Breast epithelium (tissue), 4 donors: ENCODE measurements at regions not wholly inside any gene's neighbourhood (a gene's known extent, or its start where the extent isn't known, plus 50 kb on each side); places are given as distances from the start of the nearest gene placed in this dataset.
A peak's percentile ranks its signal among the peaks of the same experiment; 100 is the strongest.

ENCODE experiments used
- DNase-seq, 2 donors: peaks; one replicate each; pipeline ENCODE4 v3.0.0-alpha.2; 2019; ENCODE audit warnings: low spot score in 2 of 2
- H3K27ac ChIP-seq, 2 donors: fragments of 200-600 bp; sonication (generic) in 1 of 2; one replicate each; pipeline ENCODE4 v1.5.1; 2016 to 2019; ENCODE audit warnings: mild to moderate bottlenecking in 1 of 2
- H3K27me3 ChIP-seq, 2 donors: fragments of 200-600 bp; sonication (generic) in 1 of 2; one replicate each; pipeline versions ENCODE4 v1.5.1 to v1.6.0; 2017 to 2019; ENCODE audit warnings: control low read depth in 1 of 2, mild to moderate bottlenecking in 1 of 2
- H3K36me3 ChIP-seq: fragments of 200-600 bp; one replicate; pipeline ENCODE4 v1.5.1; 2019
- H3K4me1 ChIP-seq, 2 donors: fragments of 200-600 bp; sonication (generic); one replicate each; pipeline ENCODE4 v1.5.1; 2016 to 2019; ENCODE audit warnings: control low read depth in 1 of 2
- H3K4me3 ChIP-seq, 3 donors: fragments of 200-600 bp; sonication (generic); 1 replicate in 2 of 3; 2 replicates in 1 of 3; pipeline ENCODE4 v1.5.1; 2016 to 2019; ENCODE audit warnings: mild to moderate bottlenecking in 3 of 3, moderate library complexity in 2 of 3
- H3K9me3 ChIP-seq, 2 donors: fragments of 200-600 bp; sonication (generic) in 1 of 2; one replicate each; pipeline ENCODE4 v1.5.1; 2016 to 2019; ENCODE audit warnings: control low read depth in 1 of 2
- POLR2A ChIP-seq: fragments of 450-650 bp; IDR thresholded peaks from one replicate; pipeline ENCODE4 v1.6.1; 2016; ENCODE audit warnings: antibody characterized with exemption, mild to moderate bottlenecking, moderate library complexity
- POLR2AphosphoS5 ChIP-seq, 3 donors: sonication (generic); formaldehyde crosslinking; IDR thresholded peaks; one replicate each; pipeline ENCODE4 v1.6.1; 2017; ENCODE audit warnings: antibody characterized with exemption in 3 of 3
- intact Hi-C: fragments of 100-400 bp; cut with DNase I; formaldehyde crosslinking; loops from one replicate; pipeline ENCODE4 v1.15.1; 2023; ENCODE audit warnings: low total_unique reads
- TF ChIP-seq, protein P1 (sequence below), 3 donors: fragments of 450-650 bp; IDR thresholded peaks; one replicate each; pipeline ENCODE4 v1.5.1; 2016 to 2017; ENCODE audit warnings: antibody characterized with exemption in 3 of 3, mild to moderate bottlenecking in 3 of 3, moderate library complexity in 3 of 3

DNA sequence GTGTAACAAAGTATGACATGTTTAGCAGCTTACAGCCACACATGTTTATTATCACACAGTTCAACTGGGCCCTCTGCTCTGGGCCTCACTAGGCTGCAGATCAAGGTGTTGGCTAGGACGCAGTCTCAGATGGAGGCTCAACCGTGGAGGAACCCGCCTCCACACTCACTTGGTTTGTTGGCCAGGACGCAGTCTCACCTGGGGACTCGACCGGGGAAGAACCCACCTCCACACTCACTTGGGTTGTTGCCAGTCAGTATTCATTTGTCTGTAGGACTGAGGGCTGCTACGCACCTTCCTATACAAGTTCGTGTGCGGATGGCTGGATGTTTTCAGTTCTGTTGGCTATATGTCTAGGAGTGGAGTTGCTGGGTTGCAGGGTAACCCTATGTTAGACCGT lies 240.7 kb upstream of the CIBAR2 start:
- H3K9me3 ChIP-seq, result no peaks in the 10 kb centered on the region
- TF ChIP-seq POLR2A (no peak), POLR2AphosphoS5 (IDR thresholded peaks at IDR 0.05) (no peak)
- TF ChIP-seq, protein P1, sequence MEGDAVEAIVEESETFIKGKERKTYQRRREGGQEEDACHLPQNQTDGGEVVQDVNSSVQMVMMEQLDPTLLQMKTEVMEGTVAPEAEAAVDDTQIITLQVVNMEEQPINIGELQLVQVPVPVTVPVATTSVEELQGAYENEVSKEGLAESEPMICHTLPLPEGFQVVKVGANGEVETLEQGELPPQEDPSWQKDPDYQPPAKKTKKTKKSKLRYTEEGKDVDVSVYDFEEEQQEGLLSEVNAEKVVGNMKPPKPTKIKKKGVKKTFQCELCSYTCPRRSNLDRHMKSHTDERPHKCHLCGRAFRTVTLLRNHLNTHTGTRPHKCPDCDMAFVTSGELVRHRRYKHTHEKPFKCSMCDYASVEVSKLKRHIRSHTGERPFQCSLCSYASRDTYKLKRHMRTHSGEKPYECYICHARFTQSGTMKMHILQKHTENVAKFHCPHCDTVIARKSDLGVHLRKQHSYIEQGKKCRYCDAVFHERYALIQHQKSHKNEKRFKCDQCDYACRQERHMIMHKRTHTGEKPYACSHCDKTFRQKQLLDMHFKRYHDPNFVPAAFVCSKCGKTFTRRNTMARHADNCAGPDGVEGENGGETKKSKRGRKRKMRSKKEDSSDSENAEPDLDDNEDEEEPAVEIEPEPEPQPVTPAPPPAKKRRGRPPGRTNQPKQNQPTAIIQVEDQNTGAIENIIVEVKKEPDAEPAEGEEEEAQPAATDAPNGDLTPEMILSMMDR (IDR thresholded peaks at IDR 0.05), result no peak
- H3K4me3 ChIP-seq, result no peak overlapping the region
- DNase-seq, result no peak
- no peaks in the 10 kb centered on the region for H3K36me3 ChIP-seq
- H3K4me1 ChIP-seq, result peaks cover 2 to 36% of the 10 kb centered on the region in 2 donors
- peak overlapping the region in 1 of 2 donors; percentile 67 for H3K27ac ChIP-seq
- intact Hi-C loops, result no loop called here
- H3K27me3 ChIP-seq, result no peaks in the 10 kb centered on the region

DNA sequence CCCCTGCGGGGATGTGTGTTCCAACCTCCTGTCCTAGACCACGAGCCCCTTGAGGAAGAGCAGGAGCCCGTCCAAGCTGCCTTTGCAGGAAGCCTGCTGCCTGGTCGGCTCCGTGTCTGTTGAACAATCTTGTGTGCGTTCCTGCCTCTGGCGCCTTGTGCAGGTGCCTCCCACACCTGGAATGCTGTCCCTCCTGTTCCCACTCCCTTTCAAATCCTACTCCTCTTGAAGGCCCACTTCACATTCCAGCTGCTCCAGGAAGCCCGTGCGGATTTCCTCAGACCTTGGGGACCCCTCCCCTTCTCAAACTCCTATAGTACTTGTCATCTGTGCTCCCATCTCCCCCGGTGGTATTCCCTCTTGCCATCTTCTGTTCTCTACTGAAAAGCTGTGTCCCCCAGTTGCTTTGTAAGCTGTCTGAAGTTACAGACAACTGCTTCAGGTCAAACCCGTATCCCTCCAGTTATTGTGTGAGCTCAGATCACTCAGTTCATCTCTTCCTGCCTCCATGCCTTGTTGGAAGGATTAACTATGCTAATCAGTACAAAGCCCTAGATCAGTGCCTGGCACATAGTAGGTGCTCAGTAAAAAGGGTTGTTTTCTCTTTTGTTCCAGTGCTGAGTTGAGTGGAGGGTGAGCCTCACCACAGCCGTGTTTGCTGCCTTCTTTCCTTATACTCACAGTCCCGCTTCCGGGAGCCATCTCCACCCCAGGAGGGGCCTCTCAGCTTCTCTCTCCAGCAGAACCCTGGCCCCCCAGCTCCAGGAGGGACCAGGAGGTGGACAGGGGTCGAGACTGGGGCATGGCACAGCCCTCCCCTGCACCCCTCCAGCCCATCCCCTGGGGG lies 241.8 kb upstream of the CIBAR2 start:
- Histone ChIP-seq H3K36me3 (no peaks in the 10 kb centered on the region), H3K27me3 (no peaks in the 10 kb centered on the region), H3K9me3 (no peaks in the 10 kb centered on the region), H3K27ac (peak overlapping the region; percentile 66 to 73), H3K4me1 (peaks cover 2 to 36% of the 10 kb centered on the region in 2 donors), H3K4me3 (no peak overlapping the region)
- TF ChIP-seq, protein P1 (IDR thresholded peaks at IDR 0.05), result no peak
- TF ChIP-seq POLR2A (no peak), POLR2AphosphoS5 (IDR thresholded peaks at IDR 0.05) (peak; percentile 14 to 67 (median 35))
- DNase-seq, result peak; percentile 86 to 87
- intact Hi-C loops, result no loop called here

DNA sequence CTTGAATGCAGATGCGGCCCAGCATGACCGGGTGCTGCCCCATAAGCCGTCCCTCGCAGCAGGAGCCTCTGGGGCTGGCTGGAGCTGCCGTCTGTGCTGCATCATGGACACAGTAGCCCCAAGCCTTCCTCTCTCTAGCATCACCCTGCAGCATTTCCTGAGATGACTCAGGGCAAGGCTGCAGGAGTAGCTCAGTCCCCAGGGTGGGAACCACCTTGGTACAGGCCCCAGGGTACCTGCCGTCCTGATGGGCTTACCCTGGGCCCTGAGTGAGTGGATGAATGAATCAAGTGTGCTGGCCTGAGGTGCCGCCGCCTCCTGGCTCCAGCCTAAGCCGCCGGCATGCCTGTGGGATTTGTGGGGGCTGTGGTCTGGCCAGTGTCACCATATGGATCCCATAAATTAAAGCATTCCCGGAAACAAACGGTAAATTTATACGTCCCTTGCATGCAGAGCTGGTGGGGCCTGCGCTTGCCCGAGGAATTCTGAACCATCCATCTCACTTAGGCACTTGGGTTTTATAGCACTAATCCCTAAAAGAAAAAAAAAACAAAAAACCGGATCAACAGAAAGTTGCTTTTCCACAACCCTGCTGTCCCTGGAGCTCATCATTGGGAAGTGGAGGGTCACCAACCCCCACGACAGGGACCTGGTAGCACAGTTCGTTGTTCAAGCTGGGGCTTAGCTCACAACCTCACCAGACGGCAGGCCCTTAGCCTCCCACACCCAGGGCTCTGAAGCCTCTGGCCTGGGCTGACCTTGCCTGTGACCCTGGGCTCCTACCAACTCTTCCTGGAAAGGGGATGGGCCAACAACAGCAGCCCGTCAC lies 242.6 kb upstream of the CIBAR2 start:
- intact Hi-C loops, result no loop called here
- no peaks in the 10 kb centered on the region for H3K9me3 ChIP-seq
- no peak for TF ChIP-seq POLR2AphosphoS5 (IDR thresholded peaks at IDR 0.05)
- no peak for TF ChIP-seq POLR2A
- TF ChIP-seq, protein P1 (IDR thresholded peaks at IDR 0.05), result no peak
- H3K4me3 ChIP-seq, result no peak overlapping the region
- H3K27ac ChIP-seq, result peak overlapping the region; percentile 66 to 73
- no peak for DNase-seq
- no peaks in the 10 kb centered on the region for H3K36me3 ChIP-seq
- peaks cover 2 to 35% of the 10 kb centered on the region in 2 donors for H3K4me1 ChIP-seq
- no peaks in the 10 kb centered on the region for H3K27me3 ChIP-seq

DNA sequence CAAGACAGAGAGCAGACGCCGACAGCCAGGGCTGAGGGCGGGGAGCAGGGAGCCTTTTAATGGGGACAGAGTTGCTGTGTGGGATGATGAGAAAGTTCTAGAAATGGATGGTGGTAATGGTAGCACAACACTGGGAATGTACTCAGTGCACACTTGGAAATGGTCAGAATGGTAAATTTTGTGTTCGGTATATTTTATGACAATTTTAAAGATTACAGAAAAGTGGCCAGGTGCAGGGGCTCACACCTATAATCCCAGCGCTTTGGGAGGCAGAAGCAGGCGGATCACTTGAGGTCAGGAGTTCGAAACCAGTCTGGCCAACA lies 243.2 kb upstream of the CIBAR2 start:
- Histone ChIP-seq H3K4me3 (no peak overlapping the region), H3K4me1 (peaks cover 2 to 29% of the 10 kb centered on the region in 2 donors), H3K36me3 (no peaks in the 10 kb centered on the region), H3K9me3 (no peaks in the 10 kb centered on the region), H3K27me3 (no peaks in the 10 kb centered on the region), H3K27ac (peak overlapping the region in 1 of 2 donors; percentile 73)
- intact Hi-C loops, result no loop called here
- TF ChIP-seq, protein P1 (IDR thresholded peaks at IDR 0.05), result no peak
- TF ChIP-seq POLR2AphosphoS5 (IDR thresholded peaks at IDR 0.05) (no peak), POLR2A (no peak)
- no peak for DNase-seq

DNA sequence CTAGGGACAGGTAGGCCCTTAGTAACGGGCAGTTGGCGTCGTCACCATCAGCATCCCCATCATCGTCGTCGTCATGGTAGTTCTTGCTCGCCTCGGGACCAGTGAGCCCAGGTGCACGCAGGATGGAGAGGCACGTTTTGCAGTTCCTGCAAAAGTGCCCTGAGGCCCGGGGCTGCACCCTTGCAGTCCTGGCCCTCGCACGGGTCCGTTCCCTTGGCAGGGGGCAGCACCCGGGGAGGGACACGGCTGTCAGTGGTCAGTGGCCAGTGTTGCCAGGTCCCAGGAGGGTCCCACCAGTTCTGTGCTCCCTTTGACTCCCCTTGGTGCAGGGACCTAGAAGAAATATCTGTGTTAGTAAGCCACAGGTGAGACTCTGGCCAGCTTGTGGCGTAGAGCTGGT lies 243.9 kb upstream of the CIBAR2 start:
- H3K4me1 ChIP-seq, result peaks cover 2 to 22% of the 10 kb centered on the region in 2 donors
- no peak for TF ChIP-seq POLR2AphosphoS5 (IDR thresholded peaks at IDR 0.05)
- TF ChIP-seq POLR2A, result no peak
- TF ChIP-seq, protein P1 (IDR thresholded peaks at IDR 0.05), result no peak
- H3K9me3 ChIP-seq, result no peaks in the 10 kb centered on the region
- no peaks in the 10 kb centered on the region for H3K27me3 ChIP-seq
- intact Hi-C loops, result no loop called here
- H3K4me3 ChIP-seq, result no peak overlapping the region
- H3K36me3 ChIP-seq, result no peaks in the 10 kb centered on the region
- no peak overlapping the region for H3K27ac ChIP-seq
- DNase-seq, result no peak
